COLO668 (cell line): ENCODE measurements at regions not wholly inside any gene's neighbourhood (a gene's known extent, or its start where the extent isn't known, plus 50 kb on each side); places are given as distances from the start of the nearest gene placed in this dataset.

Experiments
- DNase-seq: peaks from one replicate; lab custom pipeline; 2025; ENCODE audit not compliant: unreplicated experiment; lab: John Stamatoyannopoulos, UW

DNA sequence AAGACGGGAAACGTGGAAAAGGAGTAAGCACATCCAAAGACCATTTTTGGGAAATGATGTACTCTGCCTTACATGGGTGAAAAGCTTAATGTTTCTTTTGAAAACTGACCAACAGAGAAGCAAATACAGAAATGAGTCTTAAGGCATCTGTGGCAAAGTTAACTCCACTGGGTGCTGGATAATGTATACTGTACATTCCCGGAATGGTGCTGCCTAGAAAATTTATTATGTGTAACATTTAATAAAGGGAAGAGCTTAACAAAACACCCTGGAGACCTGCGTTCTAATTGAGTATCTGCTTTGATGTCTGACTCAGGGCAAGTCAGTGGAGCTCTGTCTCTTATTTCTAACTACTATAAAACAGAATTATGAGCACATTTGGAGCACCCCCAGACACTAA, 230.2 kb downstream of the MID1 start:
- DNase-seq: no peak

DNA sequence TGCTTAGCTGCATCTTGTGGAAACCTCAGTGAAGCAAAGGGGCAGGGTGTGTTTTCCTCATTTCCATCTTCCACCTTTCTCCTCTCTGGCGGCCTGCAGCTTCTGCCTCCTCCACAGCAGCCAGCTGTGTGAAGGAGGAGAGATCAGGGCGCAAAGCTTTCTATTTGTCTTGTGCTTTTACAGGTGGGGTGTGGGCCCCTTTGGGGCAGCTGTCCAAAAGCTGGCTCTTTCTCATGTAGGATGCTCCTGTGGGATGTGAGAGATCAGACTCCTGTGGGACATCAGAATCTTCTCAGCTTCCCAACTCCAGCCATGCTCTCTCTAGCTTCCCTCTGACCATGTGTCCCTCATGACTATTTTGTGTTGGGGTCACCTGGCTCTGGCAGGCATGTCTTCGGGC, 227.1 kb downstream of the MID1 start:
- no peak for DNase-seq

DNA sequence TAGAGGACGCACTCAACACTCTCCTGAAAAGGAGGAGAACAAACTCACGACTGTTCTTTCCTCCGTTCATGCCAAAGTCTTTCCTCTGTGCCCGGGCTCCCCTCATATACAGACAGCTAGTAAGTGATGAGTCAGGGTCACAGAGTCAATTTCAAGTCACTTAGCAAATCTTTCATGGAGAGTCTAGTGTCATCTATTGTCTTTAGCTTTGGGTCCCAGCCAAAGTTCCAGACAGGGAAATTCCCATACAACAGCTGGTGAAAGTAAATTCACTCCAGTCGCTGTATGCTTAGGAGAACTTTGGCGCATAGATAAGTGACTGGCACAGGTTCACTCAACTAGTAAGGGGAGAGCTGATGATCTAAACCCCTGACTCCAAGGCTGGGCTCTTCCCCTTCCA, 226.5 kb downstream of the MID1 start:
- DNase-seq: no peak

GRCh38 chrX:10395179-10395578, 225.2 kb downstream of the MID1 start:
- no peak for DNase-seq
